ENCODE measurements at regions not wholly inside any gene's neighbourhood (a gene's known extent, or its start where the extent isn't known, plus 50 kb on each side); places are given as distances from the start of the nearest gene placed in this dataset.

DNA sequence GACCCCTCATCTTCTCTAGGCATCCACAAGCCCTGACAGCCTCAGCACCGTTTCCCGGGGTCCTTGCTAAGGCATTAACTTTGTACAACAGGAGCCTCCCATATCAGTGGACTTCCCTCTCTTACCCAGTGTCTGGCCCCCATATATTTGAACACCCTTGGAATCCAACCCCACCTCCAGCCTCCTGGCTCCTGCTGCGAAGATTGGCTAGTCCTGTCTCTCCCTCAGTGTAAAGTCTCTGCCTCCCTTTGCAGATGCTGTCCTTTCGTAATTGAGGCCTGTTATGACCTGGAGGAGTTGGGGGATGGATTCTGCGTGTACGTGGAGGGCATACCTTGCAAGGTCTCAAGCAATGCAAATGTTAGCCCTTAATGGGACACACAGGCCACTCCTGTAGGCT, 413.7 kb downstream of the IRS2 start:
- no peak for ATAC-seq (ENCODE audit: insufficient read depth, low read depth)
- Histone ChIP-seq H3K79me2 (ENCODE audit: insufficient read depth, low read length) (no peaks in the 10 kb centered on the region), H3K4me1 (ENCODE audit: insufficient read depth, low read length) (no peaks in the 10 kb centered on the region), H3K27ac (ENCODE audit: low read length) (no peak overlapping the region), H3K36me3 (ENCODE audit: insufficient read depth, low read length) (peaks cover 18% of the 10 kb centered on the region; the same call in 1 of the 2 replicates), H3K4me2 (ENCODE audit: insufficient read depth, low read length) (no peak overlapping the region), H3K4me3 (ENCODE audit: low read depth in 1 of 2, low read length in 2 of 2) (no peak overlapping the region), H3K9ac (ENCODE audit: low read depth, low read length) (no peak overlapping the region), H4K20me1 (ENCODE audit: insufficient read depth, low read length) (peaks cover 7% of the 10 kb centered on the region; the same call in 1 of the 2 replicates), H3K9me3 (ENCODE audit: insufficient read depth, low read length, severe bottlenecking) (no peaks in the 10 kb centered on the region), H3K27me3 (ENCODE audit: insufficient read depth, low read length, poor library complexity) (no peaks in the 10 kb centered on the region), H2AFZ (ENCODE audit: low read depth, low read length) (no peak overlapping the region)
- no peak for DNase-seq
- TF ChIP-seq EZH2 (IDR thresholded peaks at IDR 0.05; ENCODE audit: borderline replicate concordance, low read depth, low read length, severe bottlenecking) = no peak
- TF ChIP-seq, protein P1, sequence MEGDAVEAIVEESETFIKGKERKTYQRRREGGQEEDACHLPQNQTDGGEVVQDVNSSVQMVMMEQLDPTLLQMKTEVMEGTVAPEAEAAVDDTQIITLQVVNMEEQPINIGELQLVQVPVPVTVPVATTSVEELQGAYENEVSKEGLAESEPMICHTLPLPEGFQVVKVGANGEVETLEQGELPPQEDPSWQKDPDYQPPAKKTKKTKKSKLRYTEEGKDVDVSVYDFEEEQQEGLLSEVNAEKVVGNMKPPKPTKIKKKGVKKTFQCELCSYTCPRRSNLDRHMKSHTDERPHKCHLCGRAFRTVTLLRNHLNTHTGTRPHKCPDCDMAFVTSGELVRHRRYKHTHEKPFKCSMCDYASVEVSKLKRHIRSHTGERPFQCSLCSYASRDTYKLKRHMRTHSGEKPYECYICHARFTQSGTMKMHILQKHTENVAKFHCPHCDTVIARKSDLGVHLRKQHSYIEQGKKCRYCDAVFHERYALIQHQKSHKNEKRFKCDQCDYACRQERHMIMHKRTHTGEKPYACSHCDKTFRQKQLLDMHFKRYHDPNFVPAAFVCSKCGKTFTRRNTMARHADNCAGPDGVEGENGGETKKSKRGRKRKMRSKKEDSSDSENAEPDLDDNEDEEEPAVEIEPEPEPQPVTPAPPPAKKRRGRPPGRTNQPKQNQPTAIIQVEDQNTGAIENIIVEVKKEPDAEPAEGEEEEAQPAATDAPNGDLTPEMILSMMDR (IDR thresholded peaks at IDR 0.05; ENCODE audit: borderline replicate concordance, extremely low read depth, low read length, poor library complexity, severe bottlenecking) = no peak

DNA sequence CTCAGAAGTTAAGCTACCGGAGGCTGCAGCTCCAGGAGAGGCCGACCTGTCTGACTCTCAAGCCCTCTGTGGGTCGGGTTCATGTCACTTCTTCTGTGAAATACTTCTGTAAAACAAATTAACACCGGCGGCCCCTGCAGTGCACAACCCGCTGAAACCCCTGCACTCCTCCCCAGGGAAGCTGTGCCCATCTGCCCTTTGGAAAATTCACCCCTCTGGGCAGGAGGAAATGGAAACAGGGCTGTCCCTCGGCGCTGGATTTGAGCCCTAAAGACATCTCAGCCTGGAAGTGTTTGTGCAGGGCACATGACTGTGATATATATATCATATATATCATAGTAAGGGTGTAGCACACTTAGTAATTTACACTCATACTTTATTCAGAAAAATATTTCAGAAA, 415.3 kb downstream of the IRS2 start:
- Histone ChIP-seq H3K36me3 (ENCODE audit: insufficient read depth, low read length) (peaks cover 20% of the 10 kb centered on the region; the same call in 1 of the 2 replicates), H3K9ac (ENCODE audit: low read depth, low read length) (no peak overlapping the region), H3K4me3 (ENCODE audit: low read depth in 1 of 2, low read length in 2 of 2) (no peak overlapping the region), H3K27ac (ENCODE audit: low read length) (no peak overlapping the region), H2AFZ (ENCODE audit: low read depth, low read length) (no peak overlapping the region), H3K4me2 (ENCODE audit: insufficient read depth, low read length) (no peak overlapping the region), H3K9me3 (ENCODE audit: insufficient read depth, low read length, severe bottlenecking) (peaks cover 2% of the 10 kb centered on the region), H4K20me1 (ENCODE audit: insufficient read depth, low read length) (peaks cover 7% of the 10 kb centered on the region; the same call in 1 of the 2 replicates), H3K27me3 (ENCODE audit: insufficient read depth, low read length, poor library complexity) (no peaks in the 10 kb centered on the region), H3K4me1 (ENCODE audit: insufficient read depth, low read length) (no peaks in the 10 kb centered on the region), H3K79me2 (ENCODE audit: insufficient read depth, low read length) (no peaks in the 10 kb centered on the region)
- DNase-seq = no peak
- ATAC-seq (ENCODE audit: insufficient read depth, low read depth) = no peak
- TF ChIP-seq, protein P1 (IDR thresholded peaks at IDR 0.05; ENCODE audit: borderline replicate concordance, extremely low read depth, low read length, poor library complexity, severe bottlenecking) = no peak
- TF ChIP-seq EZH2 (IDR thresholded peaks at IDR 0.05; ENCODE audit: borderline replicate concordance, low read depth, low read length, severe bottlenecking) = no peak

GRCh38 chr13:109370496-109370895, 415.9 kb downstream of the IRS2 start:
- H3K36me3 ChIP-seq (ENCODE audit: insufficient read depth, low read length) = peaks cover 21% of the 10 kb centered on the region; the same call in 1 of the 2 replicates
- no peak overlapping the region for H3K4me3 ChIP-seq (ENCODE audit: low read depth in 1 of 2, low read length in 2 of 2)
- no peak overlapping the region for H2AFZ ChIP-seq (ENCODE audit: low read depth, low read length)
- no peaks in the 10 kb centered on the region for H3K27me3 ChIP-seq (ENCODE audit: insufficient read depth, low read length, poor library complexity)
- peaks cover 7% of the 10 kb centered on the region; the same call in 1 of the 2 replicates for H4K20me1 ChIP-seq (ENCODE audit: insufficient read depth, low read length)
- ATAC-seq (ENCODE audit: insufficient read depth, low read depth) (no peak; the same call in 2 of the 3 replicates), DNase-seq (no peak)
- H3K4me2 ChIP-seq (ENCODE audit: insufficient read depth, low read length) = no peak overlapping the region
- H3K9me3 ChIP-seq (ENCODE audit: insufficient read depth, low read length, severe bottlenecking) = peaks cover 2% of the 10 kb centered on the region
- TF ChIP-seq, protein P1 (IDR thresholded peaks at IDR 0.05; ENCODE audit: borderline replicate concordance, extremely low read depth, low read length, poor library complexity, severe bottlenecking) = no peak
- TF ChIP-seq EZH2 (IDR thresholded peaks at IDR 0.05; ENCODE audit: borderline replicate concordance, low read depth, low read length, severe bottlenecking) = no peak
- no peaks in the 10 kb centered on the region for H3K4me1 ChIP-seq (ENCODE audit: insufficient read depth, low read length)
- no peak overlapping the region for H3K9ac ChIP-seq (ENCODE audit: low read depth, low read length)
- no peaks in the 10 kb centered on the region for H3K79me2 ChIP-seq (ENCODE audit: insufficient read depth, low read length)
- no peak overlapping the region for H3K27ac ChIP-seq (ENCODE audit: low read length)

Data from DND-41 (cell line).